Muscle layer of duodenum (tissue), 2 donors: ENCODE measurements at regions not wholly inside any gene's neighbourhood (a gene's known extent, or its start where the extent isn't known, plus 50 kb on each side); places are given as distances from the start of the nearest gene placed in this dataset.

Experiments used
- H3K27ac ChIP-seq: one replicate; pipeline ENCODE4 v1.7.0; 2013; ENCODE audit warnings: mild to moderate bottlenecking, low read length
- H3K27me3 ChIP-seq: one replicate; pipeline ENCODE4 v1.7.0; 2013; ENCODE audit warnings: low read depth, mild to moderate bottlenecking, control low read depth, low read length
- H3K36me3 ChIP-seq, 2 donors: one replicate each; pipeline ENCODE4 v1.7.0; 2013; ENCODE audit warnings: low read length in 2 of 2, control low read depth in 1 of 2, mild to moderate bottlenecking in 1 of 2; ENCODE audit not compliant: insufficient read depth in 2 of 2, control insufficient read depth in 1 of 2
- H3K4me1 ChIP-seq, 2 donors: one replicate each; pipeline ENCODE4 v1.7.0; 2013; ENCODE audit warnings: low read length in 2 of 2, mild to moderate bottlenecking in 2 of 2, control low read depth in 1 of 2, moderate library complexity in 1 of 2; ENCODE audit not compliant: insufficient read depth in 2 of 2, control insufficient read depth in 1 of 2
- H3K4me3 ChIP-seq, 2 donors: one replicate each; pipeline ENCODE4 v1.7.0; 2013; ENCODE audit warnings: low read length in 2 of 2, low read depth in 1 of 2, mild to moderate bottlenecking in 1 of 2
- H3K9me3 ChIP-seq, 2 donors: one replicate each; pipeline ENCODE4 v1.7.0; 2013; ENCODE audit warnings: low read length in 2 of 2, control low read depth in 1 of 2, mild to moderate bottlenecking in 1 of 2; ENCODE audit not compliant: control insufficient read depth in 1 of 2
- donor health status: healthy.

DNA sequence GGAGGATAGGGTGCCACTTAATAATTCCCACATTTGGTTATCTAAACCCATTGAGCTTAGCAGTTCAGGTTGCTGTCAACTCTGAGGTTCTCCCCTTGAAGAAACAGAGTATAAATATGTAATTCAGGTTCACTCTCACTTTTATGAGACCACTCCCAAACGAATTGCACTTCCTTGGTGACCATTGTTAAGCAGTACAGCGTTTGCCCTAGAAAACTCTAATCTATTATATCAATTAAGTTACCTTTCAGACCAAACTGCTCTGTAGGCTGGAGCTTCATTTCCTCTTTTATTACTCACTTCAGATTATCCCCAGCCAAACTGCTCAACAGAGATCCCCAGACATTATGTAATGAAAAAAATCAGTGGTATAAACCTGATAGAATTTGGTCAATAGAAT, 1317.0 kb upstream of the ACO1 start:
- Histone ChIP-seq H3K36me3 (no peaks in the 10 kb centered on the region), H3K27ac (no peak overlapping the region), H3K9me3 (no peaks in the 10 kb centered on the region), H3K4me3 (no peak overlapping the region), H3K27me3 (no peaks in the 10 kb centered on the region), H3K4me1 (no peaks in the 10 kb centered on the region)

DNA sequence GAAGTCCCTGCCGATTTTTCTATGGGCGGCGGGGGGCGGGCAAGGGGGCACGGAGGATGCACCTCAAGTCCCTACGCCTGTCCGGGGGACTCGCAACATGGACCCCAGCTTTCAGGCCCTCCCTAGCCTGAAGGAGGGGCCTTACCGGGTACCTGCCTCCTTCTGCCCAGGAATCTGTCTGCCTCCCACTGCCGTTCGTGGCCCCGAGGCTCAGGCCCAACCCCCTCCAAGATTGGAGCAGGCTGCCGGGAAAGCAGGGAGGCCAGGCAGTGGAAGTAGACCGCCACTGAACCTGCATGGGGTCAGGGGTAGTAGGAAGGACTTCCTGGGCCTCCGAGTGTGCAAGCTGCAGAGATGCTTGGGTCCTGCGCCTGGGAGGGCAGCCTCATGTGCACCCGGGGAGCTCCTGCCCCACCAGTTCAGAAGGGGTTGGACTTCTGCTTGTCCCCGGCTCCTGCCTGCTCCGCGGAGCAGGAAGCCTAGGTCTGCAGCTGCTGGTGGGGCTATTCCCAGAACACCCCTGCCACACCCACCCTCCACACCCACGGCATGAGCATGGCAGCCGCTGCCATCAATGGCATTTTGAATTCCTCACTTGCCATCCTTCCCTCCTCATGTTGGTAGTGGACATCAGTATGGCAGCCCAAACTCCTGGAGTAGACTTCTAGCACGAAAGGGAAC, 1312.7 kb upstream of the ACO1 start:
- Histone ChIP-seq H3K36me3 (no peaks in the 10 kb centered on the region), H3K4me1 (no peaks in the 10 kb centered on the region), H3K4me3 (no peak overlapping the region), H3K27me3 (no peaks in the 10 kb centered on the region), H3K27ac (no peak overlapping the region), H3K9me3 (no peaks in the 10 kb centered on the region)

DNA sequence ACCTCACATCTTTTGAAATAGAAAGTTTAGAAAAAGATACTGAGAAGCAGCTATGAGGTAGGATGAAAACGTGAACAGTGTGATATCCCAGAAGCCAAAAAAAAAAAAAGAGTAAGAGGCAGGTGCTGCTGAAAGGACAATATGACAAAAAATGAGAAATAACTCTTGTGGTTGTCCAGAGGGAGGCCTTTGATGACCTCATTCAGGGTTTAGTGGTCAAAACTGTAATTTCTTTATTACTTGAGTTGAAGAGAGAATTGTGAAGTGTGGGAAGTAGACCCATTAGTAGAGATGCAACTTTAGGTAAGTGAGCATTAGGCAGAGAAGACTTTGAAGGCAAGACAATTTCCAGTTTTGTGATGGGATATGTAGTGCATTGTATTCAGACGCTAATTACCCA, 1306.3 kb upstream of the ACO1 start:
- H3K4me1 ChIP-seq: no peaks in the 10 kb centered on the region
- H3K4me3 ChIP-seq: no peak overlapping the region
- no peak overlapping the region for H3K27ac ChIP-seq
- H3K9me3 ChIP-seq: no peaks in the 10 kb centered on the region
- H3K36me3 ChIP-seq: no peaks in the 10 kb centered on the region
- H3K27me3 ChIP-seq: no peaks in the 10 kb centered on the region

DNA sequence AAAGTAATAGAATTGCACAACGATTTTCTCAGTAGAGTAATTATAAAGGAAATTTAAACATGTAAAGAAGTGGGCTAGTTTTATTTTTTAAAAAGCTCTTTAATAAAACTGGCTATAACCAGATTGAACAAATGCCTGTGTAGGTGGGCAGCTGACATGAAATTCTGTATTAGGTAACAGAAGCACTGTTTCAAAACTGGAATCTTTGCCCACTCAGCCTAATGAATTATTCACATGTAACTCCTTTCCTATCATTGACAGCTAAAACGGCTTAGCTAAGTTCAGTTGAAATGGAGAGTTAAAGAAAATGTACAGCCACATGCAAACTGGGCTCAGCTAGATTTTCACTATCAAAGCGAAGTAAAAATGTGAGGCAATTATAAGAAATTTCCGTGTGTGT, 1300.1 kb upstream of the ACO1 start:
- no peaks in the 10 kb centered on the region for H3K27me3 ChIP-seq
- no peak overlapping the region for H3K4me3 ChIP-seq
- no peaks in the 10 kb centered on the region for H3K36me3 ChIP-seq
- no peak overlapping the region for H3K27ac ChIP-seq
- H3K4me1 ChIP-seq: no peaks in the 10 kb centered on the region
- H3K9me3 ChIP-seq: no peaks in the 10 kb centered on the region

DNA sequence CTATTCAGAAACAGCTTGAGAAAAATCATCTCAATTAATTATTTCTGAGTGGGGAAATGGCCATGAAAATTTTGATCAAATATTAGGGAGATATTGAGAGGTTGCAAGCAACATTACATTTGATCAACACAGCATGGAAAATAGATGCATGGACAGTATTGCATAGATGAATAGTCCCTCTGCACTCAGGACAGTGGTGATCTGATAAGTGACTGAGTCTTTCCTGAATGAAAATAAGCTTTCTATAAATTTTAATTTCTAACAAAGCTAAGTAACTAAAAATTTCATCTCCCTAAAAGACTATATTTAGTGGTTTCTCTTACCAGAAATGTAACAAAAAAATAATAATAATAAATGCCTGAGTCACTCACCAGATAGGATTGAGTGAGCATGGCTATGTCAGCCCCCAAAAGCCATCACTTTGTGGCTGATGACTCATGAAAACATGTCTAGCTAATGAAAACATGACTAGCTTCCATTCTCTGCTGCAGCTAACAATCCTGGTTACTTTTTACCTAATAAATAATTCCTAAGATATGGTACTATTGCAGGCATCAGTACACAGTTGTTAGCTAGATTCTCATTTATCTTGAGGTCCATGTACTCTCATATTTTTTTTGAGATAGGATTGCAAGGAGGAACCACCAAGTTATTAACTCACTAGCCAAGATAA, 1294.8 kb upstream of the ACO1 start:
- Histone ChIP-seq H3K4me3 (no peak overlapping the region), H3K36me3 (no peaks in the 10 kb centered on the region), H3K27ac (no peak overlapping the region), H3K27me3 (no peaks in the 10 kb centered on the region), H3K9me3 (no peaks in the 10 kb centered on the region), H3K4me1 (no peaks in the 10 kb centered on the region)

DNA sequence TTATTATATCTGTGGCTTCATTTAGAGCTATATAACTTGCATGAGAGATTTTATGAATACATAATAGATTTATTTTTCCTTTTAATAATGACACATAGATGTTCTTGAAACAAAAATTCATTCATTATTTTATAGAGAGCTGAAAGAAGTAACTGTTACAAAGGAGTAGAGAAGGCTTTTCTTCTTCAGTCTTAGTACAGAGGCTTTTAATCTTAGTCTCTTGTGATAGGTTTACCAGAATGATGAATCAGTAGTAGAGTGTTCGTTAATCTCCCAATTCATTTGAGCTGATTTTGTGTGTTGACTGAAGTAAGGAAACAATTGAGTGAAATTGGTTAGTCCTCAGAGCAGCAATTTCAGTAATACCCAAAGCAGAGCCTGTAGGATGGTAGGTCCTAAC, 1284.1 kb upstream of the ACO1 start:
- Histone ChIP-seq H3K4me1 (no peaks in the 10 kb centered on the region), H3K4me3 (no peak overlapping the region), H3K9me3 (no peaks in the 10 kb centered on the region), H3K27ac (no peak overlapping the region), H3K36me3 (no peaks in the 10 kb centered on the region), H3K27me3 (no peaks in the 10 kb centered on the region)

- H3K27ac ChIP-seq: no peak overlapping the region
- H3K27me3 ChIP-seq: no peaks in the 10 kb centered on the region
- H3K4me1 ChIP-seq: no peaks in the 10 kb centered on the region
- no peak overlapping the region for H3K4me3 ChIP-seq
- no peaks in the 10 kb centered on the region for H3K36me3 ChIP-seq
- no peaks in the 10 kb centered on the region for H3K9me3 ChIP-seq
These were observed 1280.6 kb upstream of the ACO1 start for GRCh38 chr9:31103836-31104235.

DNA sequence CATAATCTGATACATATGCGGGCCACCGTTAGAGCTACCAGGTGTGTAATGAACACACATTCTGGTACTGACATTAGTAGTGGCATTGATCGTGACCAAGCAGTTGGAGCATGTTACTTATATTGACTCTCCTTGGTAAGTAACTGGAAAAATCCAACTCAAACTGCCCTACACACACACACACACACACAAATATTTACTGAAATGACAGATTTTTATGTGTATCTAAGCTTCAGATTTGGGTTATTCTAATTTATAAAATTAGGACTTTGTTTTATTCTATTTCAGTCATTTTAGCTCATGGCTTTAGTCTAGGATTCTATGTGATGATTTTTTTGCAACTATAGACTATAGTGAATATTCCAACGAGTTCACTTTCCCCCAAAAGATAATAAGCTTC, 1280.2 kb upstream of the ACO1 start:
- no peaks in the 10 kb centered on the region for H3K9me3 ChIP-seq
- H3K27ac ChIP-seq: no peak overlapping the region
- H3K4me3 ChIP-seq: no peak overlapping the region
- no peaks in the 10 kb centered on the region for H3K27me3 ChIP-seq
- H3K36me3 ChIP-seq: no peaks in the 10 kb centered on the region
- no peaks in the 10 kb centered on the region for H3K4me1 ChIP-seq

GRCh38 chr9:31112491-31112890, 1272.0 kb upstream of the ACO1 start:
- Histone ChIP-seq H3K36me3 (no peaks in the 10 kb centered on the region), H3K4me1 (no peaks in the 10 kb centered on the region), H3K27ac (no peak overlapping the region), H3K27me3 (no peaks in the 10 kb centered on the region), H3K4me3 (no peak overlapping the region), H3K9me3 (no peaks in the 10 kb centered on the region)

GRCh38 chr9:31114346-31114745, 1270.1 kb upstream of the ACO1 start:
- Histone ChIP-seq H3K36me3 (no peaks in the 10 kb centered on the region), H3K27me3 (no peaks in the 10 kb centered on the region), H3K4me1 (no peaks in the 10 kb centered on the region), H3K4me3 (no peak overlapping the region), H3K27ac (no peak overlapping the region), H3K9me3 (no peaks in the 10 kb centered on the region)

DNA sequence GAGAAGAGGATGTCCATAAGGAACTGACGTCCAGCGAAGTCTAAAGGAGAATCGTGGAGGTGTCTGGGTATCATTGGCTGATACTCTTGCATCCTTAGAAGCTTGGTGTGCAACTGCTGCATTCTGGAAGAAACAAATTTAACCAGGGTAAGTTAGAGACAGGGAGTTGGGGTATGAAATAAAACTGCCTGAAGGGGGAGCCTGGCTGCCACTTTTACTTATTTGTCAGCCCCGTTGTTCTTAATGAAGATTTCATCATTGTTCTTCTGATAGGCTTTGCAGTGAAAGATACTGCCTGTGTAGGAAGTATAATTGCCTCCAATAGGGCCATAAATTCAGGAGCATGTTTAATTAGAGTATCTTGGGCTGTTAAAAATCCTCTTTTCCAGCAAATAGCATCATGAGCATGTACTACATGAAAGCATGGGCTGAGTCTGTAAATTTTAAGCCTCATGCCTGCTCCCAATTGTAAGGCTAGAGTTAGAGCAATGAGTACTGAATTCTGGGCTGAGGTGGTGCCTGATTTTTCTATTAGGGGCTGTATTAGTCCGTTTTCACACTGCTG, 1264.5 kb upstream of the ACO1 start:
- Histone ChIP-seq H3K27me3 (no peaks in the 10 kb centered on the region), H3K9me3 (no peaks in the 10 kb centered on the region), H3K4me1 (no peaks in the 10 kb centered on the region), H3K27ac (no peak overlapping the region), H3K36me3 (no peaks in the 10 kb centered on the region), H3K4me3 (no peak overlapping the region)

- H3K4me3 ChIP-seq: no peak overlapping the region
- H3K27ac ChIP-seq: no peak overlapping the region
- no peaks in the 10 kb centered on the region for H3K4me1 ChIP-seq
- no peaks in the 10 kb centered on the region for H3K9me3 ChIP-seq
- no peaks in the 10 kb centered on the region for H3K27me3 ChIP-seq
- H3K36me3 ChIP-seq: no peaks in the 10 kb centered on the region
These were observed 1260.1 kb upstream of the ACO1 start for GRCh38 chr9:31124389-31124788.
